K562 (cell line): ENCODE measurements at regions not wholly inside any gene's neighbourhood (a gene's known extent, or its start where the extent isn't known, plus 50 kb on each side); places are given as distances from the start of the nearest gene placed in this dataset.
"Not testable (repeated sequence)": the region's sequence is repeated elsewhere in the genome, so short reads cannot be mapped to it uniquely, and the experiment has no call there.

Source experiments
- ATAC-seq: fragments of 200-7000 bp; cut with Tn5 transposase; 3 replicates; pipeline ENCODE4 v1.9.1; 2020; ENCODE audit warnings: moderate library complexity
- BruUV-seq: library from RNA; stranded (reverse); fragments of 400-500 nt; replicated peaks from 2 replicates; lab custom pipeline; 2021; lab: Mats Ljungman, UMichigan
- CTCF ChIA-PET: fragments of 300-600 bp; formaldehyde crosslinking; extraction: SDS; loops from one replicate; lab custom pipeline; 2021; ENCODE audit warnings: low intra/inter-chr PET ratio; lab: Yijun Ruan, JAX
- POLR2A ChIA-PET: fragments of 300-600, 350-650 bp; sonication (Branson Sonifier 250); formaldehyde crosslinking; extraction: SDS; loops from one replicate; lab custom pipeline; 2021; ENCODE audit warnings: antibody characterized with exemption, inconsistent platforms; lab: Yijun Ruan, JAX
- DNase-seq, 4 experiments: peaks; one replicate each; pipeline versions ENCODE4 v3.0.0 to v3.0.0-alpha.2; 2011 to 2018; ENCODE audit warnings: low spot score in 3 of 4, mixed read lengths in 3 of 4; ENCODE audit errors: extremely low read depth in 1 of 4
- FAIRE-seq: peaks from 2 replicates; lab custom pipeline; 2011; peaks lifted over from hg19 to GRCh38; lab: Jason Lieb, UNC
- H2AFZ ChIP-seq: 2 replicates; pipeline ENCODE4 v1.6.0; 2011; ENCODE audit warnings: low read depth, low read length, control low read depth, inconsistent platforms
- H3K27ac ChIP-seq: fragments of 200-600 bp; 3 replicates; pipeline ENCODE4 v1.8.0; 2011; ENCODE audit warnings: low read depth, mild to moderate bottlenecking, control low read depth, inconsistent platforms, low read length, moderate library complexity, mixed read lengths; ENCODE audit errors: extremely low read depth
- H3K27me3 ChIP-seq, 2 experiments: fragments of 300-600 bp in 1 of 2; 2 replicates in 1 of 2; 3 replicates in 1 of 2; pipeline versions ENCODE4 v1.6.0 to v1.8.0; 2011; ENCODE audit warnings: inconsistent platforms in 2 of 2, low read length in 2 of 2, mild to moderate bottlenecking in 1 of 2, mixed read lengths in 1 of 2, moderate library complexity in 1 of 2; ENCODE audit not compliant: control insufficient read depth in 2 of 2, insufficient read depth in 2 of 2
- H3K36me3 ChIP-seq: fragments of 300-600 bp; 3 replicates; pipeline ENCODE4 v1.8.0; 2011; ENCODE audit warnings: mild to moderate bottlenecking, low read length, inconsistent platforms; ENCODE audit not compliant: control insufficient read depth, insufficient read depth
- H3K4me1 ChIP-seq, 2 experiments: fragments of 200-600 bp in 1 of 2; replicated peaks in 1 of 2; 2 replicates in 1 of 2; 3 replicates in 1 of 2; pipeline versions ENCODE4 v1.5.1 to v1.8.0; 2011; ENCODE audit warnings: inconsistent platforms in 2 of 2, low read length in 2 of 2, mild to moderate bottlenecking in 1 of 2, mixed read lengths in 1 of 2, moderate library complexity in 1 of 2; ENCODE audit not compliant: control insufficient read depth in 2 of 2, insufficient read depth in 2 of 2
- H3K4me2 ChIP-seq: 2 replicates; pipeline ENCODE4 v1.6.1; 2011; ENCODE audit warnings: low read length, control low read depth, inconsistent platforms, mixed read lengths; ENCODE audit not compliant: insufficient read depth
- H3K4me3 ChIP-seq: fragments of 200-600 bp; sonication (generic), shearing (Covaris generic); 2 replicates; pipeline ENCODE4 v1.5.1; 2016; ENCODE audit warnings: control low read depth, inconsistent platforms
- H3K79me2 ChIP-seq: fragments of 200-600 bp; 3 replicates; pipeline ENCODE4 v1.8.0; 2011; ENCODE audit warnings: low read length, inconsistent platforms; ENCODE audit not compliant: control insufficient read depth, insufficient read depth
- H3K9ac ChIP-seq, 2 experiments: 2 replicates each; pipeline versions ENCODE4 v1.6.0 to v1.6.1; 2011; ENCODE audit warnings: low read depth in 2 of 2, low read length in 2 of 2, control low read depth in 1 of 2, inconsistent platforms in 1 of 2, mild to moderate bottlenecking in 1 of 2, mixed read lengths in 1 of 2; ENCODE audit not compliant: insufficient read depth in 1 of 2
- H3K9me1 ChIP-seq: one replicate; pipeline ENCODE4 v1.6.0; 2011; ENCODE audit warnings: inconsistent platforms, mild to moderate bottlenecking, low read length, moderate library complexity; ENCODE audit not compliant: control insufficient read depth, insufficient read depth
- H3K9me3 ChIP-seq: replicated peaks from 2 replicates; pipeline ENCODE4 v1.5.1; 2011; ENCODE audit warnings: low read depth, low read length, inconsistent platforms; ENCODE audit not compliant: control insufficient read depth, insufficient read depth
- H4K20me1 ChIP-seq: replicated peaks from 2 replicates; pipeline ENCODE4 v1.6.1; 2011; ENCODE audit warnings: low read length, inconsistent platforms, mixed read lengths; ENCODE audit not compliant: control insufficient read depth, insufficient read depth
- BCOR ChIP-seq: fragments of 450-650 bp; IDR thresholded peaks from 2 replicates; pipeline ENCODE4 v1.6.1; 2016
- EP300 ChIP-seq: IDR thresholded peaks from 2 replicates; pipeline ENCODE4 v1.6.1; 2012; ENCODE audit warnings: low read length, improper control_type of control experiment
- HDAC3 ChIP-seq: fragments of 450-650 bp; IDR thresholded peaks from 2 replicates; pipeline ENCODE4 v1.6.1; 2018; ENCODE audit warnings: borderline replicate concordance, mild to moderate bottlenecking, moderate library complexity; ENCODE audit not compliant: partially characterized antibody
- TEAD1 ChIP-seq, 2 experiments: fragments of 450-650 bp in 1 of 2; sonication (generic) in 1 of 2; formaldehyde crosslinking; IDR thresholded peaks; 2 replicates each; pipeline versions ENCODE4 v1.4.0 to v1.8.0; 2020 to 2022; ENCODE audit warnings: mild to moderate bottlenecking in 2 of 2, missing genetic modification reagents in 1 of 2
- THRB ChIP-seq: fragments of 450-650 bp; formaldehyde crosslinking; conservative IDR thresholded peaks from 2 replicates; pipeline ENCODE4 v1.4.0; 2022; ENCODE audit warnings: mild to moderate bottlenecking, missing genetic modification characterization
- ZNF146 ChIP-seq: IDR thresholded peaks from one replicate; pipeline ENCODE4 v1.6.1; 2018; ENCODE audit warnings: missing compliant biosample characterization; ENCODE audit not compliant: unreplicated experiment
- ZNF324 ChIP-seq: fragments of 250-450 bp; sonication (Bioruptor Pico); IDR thresholded peaks from 2 replicates; pipeline ENCODE4 v1.4.0; 2020; ENCODE audit warnings: mild to moderate bottlenecking
- WGBS: fragments of 100-300 bp; shearing (Covaris generic); methylation state at CpG from one replicate; pipeline ENCODE4 v1.1.6; 2016; ENCODE audit warnings: low coverage, mixed read lengths; ENCODE audit not compliant: insufficient coverage; ENCODE audit errors: missing lambda C conversion rate; 5-methylcytosine and 5-hydroxymethylcytosine counted together
- in situ Hi-C: fragments of 300-500 bp; cut with MboI; formaldehyde crosslinking; loops from 4 replicates; pipeline ENCODE4 v1.15.0; 2018; ENCODE audit warnings: inconsistent platforms, mixed read lengths
- intact Hi-C: fragments of 100-400 bp; cut with micrococcal nuclease; formaldehyde crosslinking; loops from 2 replicates; pipeline ENCODE4 v1.14.2; 2022

- TF ChIP-seq ZNF324 (CRISPR knock-in tag) (no peak), HDAC3 (no peak), THRB (CRISPR knock-in tag) (no peak), EP300 (no peak), TEAD1 (CRISPR knock-in tag; IDR thresholded peaks at IDR 0.05) (no peak)
- TF ChIP-seq, all 486 proteins: peak for 0
Observed at GRCh38 chr11:16584569-16584968, 153.9 kb upstream of the C11orf58 start (continued).

- 26% methylated on average over 1 of the region's 1 CpG for WGBS
- BruUV-seq, intact Hi-C loops: not testable (repeated sequence)
Observed at GRCh38 chr11:16581078-16581477, 157.4 kb upstream of the C11orf58 start.

More at GRCh38 chr11:16581078-16581477, 157.4 kb upstream of the C11orf58 start:
- in situ Hi-C loops, H3K9me3 ChIP-seq, H3K79me2 ChIP-seq, H3K4me1 ChIP-seq, POLR2A ChIA-PET, H3K4me2 ChIP-seq, H2AFZ ChIP-seq, H3K27me3 ChIP-seq, H3K4me3 ChIP-seq, DNase-seq, H4K20me1 ChIP-seq, H3K27ac ChIP-seq, FAIRE-seq, H3K9me1 ChIP-seq, ATAC-seq, H3K9ac ChIP-seq, CTCF ChIA-PET, H3K36me3 ChIP-seq: not testable (repeated sequence)
- TF ChIP-seq BCOR (0 out of 2 replicates have a peak, but pooled peaks have one; percentile 30), ZNF146 (CRISPR knock-in tag) (peak; percentile 80)
